CD14-positive monocyte (primary cell): ENCODE measurements at regions not wholly inside any gene's neighbourhood (a gene's known extent, or its start where the extent isn't known, plus 50 kb on each side); places are given as distances from the start of the nearest gene placed in this dataset.

Source experiments
- DNase-seq, 3 donors: peaks; one replicate each; pipeline ENCODE4 v3.0.0-alpha.2; 2011 to 2022
- H2AFZ ChIP-seq: 2 replicates; pipeline ENCODE4 v1.6.0; 2012; ENCODE audit warnings: mild to moderate bottlenecking, low read depth, low read length, inconsistent platforms; ENCODE audit not compliant: insufficient read depth, poor library complexity, severe bottlenecking
- H3K27ac ChIP-seq, 2 donors: 1 replicate in 1 of 2; 2 replicates in 1 of 2; pipeline ENCODE4 v1.5.1; 2012 to 2013; ENCODE audit warnings: low read length in 2 of 2, control low read depth in 1 of 2, inconsistent platforms in 1 of 2, low read depth in 1 of 2, mild to moderate bottlenecking in 1 of 2
- H3K27me3 ChIP-seq, 2 donors: one replicate each; pipeline versions ENCODE4 v1.6.0 to v1.6.1; 2011 to 2013; ENCODE audit warnings: low read length in 2 of 2; ENCODE audit not compliant: control insufficient read depth in 2 of 2, insufficient read depth in 2 of 2
- H3K36me3 ChIP-seq, 2 donors: replicated peaks in 1 of 2; 1 replicate in 1 of 2; 2 replicates in 1 of 2; pipeline versions ENCODE4 v1.5.1 to v1.6.1; 2012 to 2013; ENCODE audit warnings: low read length in 2 of 2, control low read depth in 1 of 2, inconsistent platforms in 1 of 2, mild to moderate bottlenecking in 1 of 2; ENCODE audit not compliant: insufficient read depth in 2 of 2, control insufficient read depth in 1 of 2
- H3K4me1 ChIP-seq, 2 donors: 1 replicate in 1 of 2; 2 replicates in 1 of 2; pipeline versions ENCODE4 v1.5.1 to v1.6.1; 2012 to 2013; ENCODE audit warnings: low read length in 2 of 2, control low read depth in 1 of 2, inconsistent platforms in 1 of 2, mild to moderate bottlenecking in 1 of 2, moderate library complexity in 1 of 2; ENCODE audit not compliant: insufficient read depth in 2 of 2, control insufficient read depth in 1 of 2
- H3K4me2 ChIP-seq: replicated peaks from 2 replicates; pipeline ENCODE3; 2012; ENCODE audit warnings: low read length, moderate library complexity, mild to moderate bottlenecking; ENCODE audit not compliant: poor library complexity, severe bottlenecking; ENCODE audit errors: extremely low read depth
- H3K4me3 ChIP-seq, 3 experiments: fragments of 200-600 bp in 1 of 3; sonication (generic) in 1 of 3; replicated peaks in 1 of 3; 1 replicate in 2 of 3; 2 replicates in 1 of 3; pipeline ENCODE4 v1.5.1; 2011 to 2013; ENCODE audit warnings: low read length in 3 of 3, mild to moderate bottlenecking in 3 of 3, control low read depth in 2 of 3, low read depth in 2 of 3, inconsistent platforms in 1 of 3, moderate library complexity in 1 of 3
- H3K79me2 ChIP-seq: 2 replicates; pipeline ENCODE4 v1.6.0; 2012; ENCODE audit warnings: mild to moderate bottlenecking, control low read depth, inconsistent platforms, low read length, moderate library complexity; ENCODE audit not compliant: insufficient read depth
- H3K9ac ChIP-seq: 2 replicates; pipeline ENCODE4 v1.6.0; 2017; ENCODE audit warnings: low read length, mild to moderate bottlenecking; ENCODE audit not compliant: insufficient read depth, poor library complexity, severe bottlenecking
- H3K9me3 ChIP-seq, 2 donors: replicated peaks in 1 of 2; 1 replicate in 1 of 2; 2 replicates in 1 of 2; pipeline versions ENCODE4 v1.5.1 to v1.6.1; 2012 to 2013; ENCODE audit warnings: low read length in 2 of 2, control low read depth in 1 of 2; ENCODE audit not compliant: control insufficient read depth in 1 of 2, insufficient read depth in 1 of 2
- H4K20me1 ChIP-seq: 2 replicates; pipeline ENCODE4 v1.6.0; 2012; ENCODE audit warnings: mild to moderate bottlenecking, low read length, control low read depth, moderate library complexity; ENCODE audit not compliant: insufficient read depth
- H3K27ac Mint-ChIP-seq, 7 donors: one replicate each; pipeline ENCODE4 v1.8.0; 2020; ENCODE audit warnings: mild to moderate bottlenecking in 7 of 7, mixed read lengths in 7 of 7, moderate library complexity in 6 of 7, inconsistent platforms in 2 of 7
- H3K27me3 Mint-ChIP-seq, 3 donors: one replicate each; pipeline ENCODE4 v1.8.0; 2021 to 2022; ENCODE audit warnings: low read depth in 3 of 3, mild to moderate bottlenecking in 3 of 3, mixed read lengths in 3 of 3, moderate library complexity in 3 of 3, inconsistent platforms in 1 of 3
- H3K36me3 Mint-ChIP-seq, 2 donors: one replicate each; pipeline ENCODE4 v1.8.0; 2020; ENCODE audit warnings: mixed read lengths in 2 of 2, inconsistent platforms in 1 of 2, mild to moderate bottlenecking in 1 of 2
- H3K4me1 Mint-ChIP-seq: one replicate; pipeline ENCODE4 v1.8.0; 2020; ENCODE audit warnings: mild to moderate bottlenecking, mixed read lengths
- H3K4me3 Mint-ChIP-seq, 2 donors: one replicate each; pipeline ENCODE4 v1.8.0; 2020; ENCODE audit warnings: mild to moderate bottlenecking in 2 of 2, mixed read lengths in 2 of 2, moderate library complexity in 1 of 2
- H3K9me3 Mint-ChIP-seq, 7 donors: one replicate each; pipeline ENCODE4 v1.8.0; 2020 to 2022; ENCODE audit warnings: mixed read lengths in 7 of 7, mild to moderate bottlenecking in 6 of 7, moderate library complexity in 6 of 7, inconsistent platforms in 2 of 7
- WGBS: methylation state at CpG from one replicate; pipeline ENCODE4 v1.1.5; 2013; ENCODE audit warnings: missing lambda C conversion rate; ENCODE audit not compliant: insufficient coverage; 5-methylcytosine and 5-hydroxymethylcytosine counted together
- intact Hi-C, 2 donors: fragments of 100-400 bp; cut with micrococcal nuclease; formaldehyde crosslinking; loops; one replicate each; pipeline versions ENCODE4 v1.15.0 to v1.15.1; 2023
- TF ChIP-seq, protein P1 (sequence below): fragments of 200-600 bp; IDR thresholded peaks from one replicate; pipeline ENCODE4 v1.8.0; 2022; ENCODE audit warnings: antibody characterized with exemption, mild to moderate bottlenecking

DNA sequence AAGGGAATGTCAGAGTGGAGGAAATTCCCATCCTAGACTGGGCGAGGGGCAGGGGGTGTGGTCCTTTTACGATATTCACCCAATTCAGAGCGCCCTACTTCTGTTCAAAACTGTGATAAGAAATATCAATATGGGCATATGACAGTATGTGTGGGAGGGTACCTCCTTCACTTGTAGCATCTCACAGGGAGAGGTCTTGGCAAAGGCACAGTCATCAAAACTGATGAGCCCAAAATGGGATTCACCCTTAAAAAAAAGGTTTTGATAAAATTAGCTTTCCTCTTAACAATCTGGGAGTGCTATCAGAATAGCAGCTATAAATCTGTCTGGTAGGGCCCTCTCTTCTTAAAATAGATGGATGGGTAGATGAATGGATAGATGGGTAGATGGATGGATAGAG, 967.8 kb upstream of the RBFOX1 start:
- 80% methylated on average over 1 of the region's 3 CpGs for WGBS
- H3K36me3 ChIP-seq, result no peaks in the 10 kb centered on the region
- Mint-ChIP-seq H3K27ac (no peak overlapping the region), H3K27me3 (peaks cover 0 to 5% (median 0%) of the 10 kb centered on the region in 3 donors), H3K4me1 (no peaks in the 10 kb centered on the region), H3K36me3 (no peaks in the 10 kb centered on the region), H3K9me3 (peaks cover 0 to 11% (median 5%) of the 10 kb centered on the region in 7 donors), H3K4me3 (no peak overlapping the region)
- H3K79me2 ChIP-seq, result no peaks in the 10 kb centered on the region
- intact Hi-C loops, result no loop called here
- H4K20me1 ChIP-seq, result no peaks in the 10 kb centered on the region
- H3K9me3 ChIP-seq, result peaks cover 0 to 4% of the 10 kb centered on the region in 2 donors
- DNase-seq, result no peak
- H3K9ac ChIP-seq, result no peak overlapping the region
- H3K27me3 ChIP-seq, result no peaks in the 10 kb centered on the region
- no peak overlapping the region for H3K4me2 ChIP-seq
- TF ChIP-seq, protein P1, sequence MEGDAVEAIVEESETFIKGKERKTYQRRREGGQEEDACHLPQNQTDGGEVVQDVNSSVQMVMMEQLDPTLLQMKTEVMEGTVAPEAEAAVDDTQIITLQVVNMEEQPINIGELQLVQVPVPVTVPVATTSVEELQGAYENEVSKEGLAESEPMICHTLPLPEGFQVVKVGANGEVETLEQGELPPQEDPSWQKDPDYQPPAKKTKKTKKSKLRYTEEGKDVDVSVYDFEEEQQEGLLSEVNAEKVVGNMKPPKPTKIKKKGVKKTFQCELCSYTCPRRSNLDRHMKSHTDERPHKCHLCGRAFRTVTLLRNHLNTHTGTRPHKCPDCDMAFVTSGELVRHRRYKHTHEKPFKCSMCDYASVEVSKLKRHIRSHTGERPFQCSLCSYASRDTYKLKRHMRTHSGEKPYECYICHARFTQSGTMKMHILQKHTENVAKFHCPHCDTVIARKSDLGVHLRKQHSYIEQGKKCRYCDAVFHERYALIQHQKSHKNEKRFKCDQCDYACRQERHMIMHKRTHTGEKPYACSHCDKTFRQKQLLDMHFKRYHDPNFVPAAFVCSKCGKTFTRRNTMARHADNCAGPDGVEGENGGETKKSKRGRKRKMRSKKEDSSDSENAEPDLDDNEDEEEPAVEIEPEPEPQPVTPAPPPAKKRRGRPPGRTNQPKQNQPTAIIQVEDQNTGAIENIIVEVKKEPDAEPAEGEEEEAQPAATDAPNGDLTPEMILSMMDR, result no peak
- no peak overlapping the region for H3K27ac ChIP-seq
- H3K4me1 ChIP-seq, result no peaks in the 10 kb centered on the region
- H3K4me3 ChIP-seq, result no peak overlapping the region
- H2AFZ ChIP-seq, result no peak overlapping the region

DNA sequence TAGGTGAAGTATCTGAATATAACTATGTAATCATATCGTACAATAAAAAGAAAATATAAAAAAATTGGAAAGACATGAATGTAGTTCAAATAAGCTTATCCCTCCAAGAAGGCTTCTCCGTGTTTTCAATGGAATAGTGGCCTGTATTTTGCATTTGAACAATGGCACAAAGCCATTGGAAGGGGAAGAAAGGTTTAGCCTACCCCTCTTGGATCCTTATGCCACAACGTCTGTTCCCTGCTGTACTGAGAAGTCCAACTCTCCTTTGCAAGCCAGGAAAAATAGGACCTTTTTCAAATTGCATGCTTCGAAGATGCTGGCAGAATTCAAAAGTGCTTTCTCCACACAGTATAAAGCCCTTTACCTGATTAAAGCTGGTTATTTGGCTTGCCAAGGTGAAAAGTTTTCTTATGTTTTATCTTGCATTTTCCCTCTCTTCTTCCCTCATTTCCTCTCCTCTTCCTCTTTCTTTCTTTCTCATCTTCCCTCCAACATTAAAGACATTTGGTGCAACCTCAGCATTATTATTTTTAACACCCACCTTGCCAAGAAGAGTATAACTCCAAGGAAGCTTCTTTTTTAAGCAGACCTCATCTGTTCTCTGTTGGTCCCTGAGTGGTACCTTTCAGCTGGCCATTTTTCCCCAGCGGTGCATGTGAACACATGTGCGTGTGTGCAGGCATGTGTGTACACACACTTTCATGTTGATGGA, 968.6 kb upstream of the RBFOX1 start:
- no peak overlapping the region for H3K27ac Mint-ChIP-seq
- H3K4me3 ChIP-seq, result no peak overlapping the region
- no peaks in the 10 kb centered on the region for H3K79me2 ChIP-seq
- TF ChIP-seq, protein P1, result no peak
- no peak overlapping the region for H3K4me2 ChIP-seq
- no peaks in the 10 kb centered on the region for H3K36me3 ChIP-seq
- no peak overlapping the region for H3K4me3 Mint-ChIP-seq
- no peak overlapping the region for H2AFZ ChIP-seq
- no peaks in the 10 kb centered on the region for H3K4me1 Mint-ChIP-seq
- H3K4me1 ChIP-seq, result no peaks in the 10 kb centered on the region
- H3K9me3 ChIP-seq, result no peaks in the 10 kb centered on the region
- H3K36me3 Mint-ChIP-seq, result no peaks in the 10 kb centered on the region
- H3K9me3 Mint-ChIP-seq, result peaks cover 0 to 7% (median 5%) of the 10 kb centered on the region in 7 donors
- no peak overlapping the region for H3K9ac ChIP-seq
- H3K27ac ChIP-seq, result no peak overlapping the region
- DNase-seq, result no peak
- WGBS, result no CpG with 5 or more reads among the region's 6 CpGs
- intact Hi-C loops, result no loop called here
- no peaks in the 10 kb centered on the region for H3K27me3 ChIP-seq
- H3K27me3 Mint-ChIP-seq, result peaks cover 0 to 7% (median 0%) of the 10 kb centered on the region in 3 donors
- no peaks in the 10 kb centered on the region for H4K20me1 ChIP-seq
